GM10266 (cell line): ENCODE measurements at regions not wholly inside any gene's neighbourhood (a gene's known extent, or its start where the extent isn't known, plus 50 kb on each side); places are given as distances from the start of the nearest gene placed in this dataset.

Experiments
- DNase-seq: peaks from one replicate; pipeline ENCODE4 v3.0.0; 2012; ENCODE audit errors: extremely low spot score
- CTCF ChIP-seq: IDR thresholded peaks from 2 replicates; pipeline ENCODE4 v1.5.1; 2012; ENCODE audit warnings: mild to moderate bottlenecking, low read depth; ENCODE audit not compliant: control insufficient read depth, insufficient read depth; ENCODE audit errors: missing control alignments

GRCh38 chr6:47404435-47404834, 73.2 kb upstream of the CD2AP start:
- DNase-seq: no peak
- TF ChIP-seq CTCF: no peak

GRCh38 chr6:47405273-47405672, 72.3 kb upstream of the CD2AP start:
- no peak for TF ChIP-seq CTCF
- DNase-seq: no peak

GRCh38 chr6:47407300-47408281, 70.0 kb upstream of the CD2AP start:
- TF ChIP-seq CTCF: no peak

GRCh38 chr6:47413752-47414422, 63.7 kb upstream of the CD2AP start:
- peak; percentile 38 for DNase-seq
- peak; percentile 85 for TF ChIP-seq CTCF

More at GRCh38 chr6:47407300-47408281, 70.0 kb upstream of the CD2AP start:
- no peak for DNase-seq

- no peak for TF ChIP-seq CTCF
- peak; percentile 30 for DNase-seq
Observed at GRCh38 chr6:47414423-47415167, 63.0 kb upstream of the CD2AP start.

GRCh38 chr6:47416396-47417345, 60.9 kb upstream of the CD2AP start:
- no peak for DNase-seq
- TF ChIP-seq CTCF: no peak
